ENCODE measurements at regions not wholly inside any gene's neighbourhood (a gene's known extent, or its start where the extent isn't known, plus 50 kb on each side); places are given as distances from the start of the nearest gene placed in this dataset.
"Not testable (repeated sequence)": the region's sequence is repeated elsewhere in the genome, so short reads cannot be mapped to it uniquely, and the experiment has no call there.

DNA sequence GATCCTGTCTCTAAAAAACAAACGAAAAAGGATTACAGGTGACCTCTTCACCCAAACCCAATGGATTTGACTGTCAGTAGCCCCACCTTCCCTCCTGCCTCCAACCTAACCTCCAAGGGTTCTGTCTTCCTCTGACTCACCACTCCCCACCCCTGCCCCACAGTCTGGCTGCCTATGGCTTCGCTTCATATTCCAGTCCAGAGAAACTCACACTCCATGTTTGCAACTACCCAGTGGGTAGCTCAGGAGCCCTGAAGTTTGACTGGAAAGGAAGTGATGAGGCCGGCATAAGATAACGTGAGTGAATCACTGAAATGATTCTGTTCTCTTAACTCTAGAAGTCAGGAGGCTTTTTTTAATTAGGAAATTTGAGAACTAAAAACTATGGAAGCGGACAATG, 303.9 kb downstream of the FOXO1 start:
- DNase-seq (ENCODE audit: low spot score) = no peak

DNA sequence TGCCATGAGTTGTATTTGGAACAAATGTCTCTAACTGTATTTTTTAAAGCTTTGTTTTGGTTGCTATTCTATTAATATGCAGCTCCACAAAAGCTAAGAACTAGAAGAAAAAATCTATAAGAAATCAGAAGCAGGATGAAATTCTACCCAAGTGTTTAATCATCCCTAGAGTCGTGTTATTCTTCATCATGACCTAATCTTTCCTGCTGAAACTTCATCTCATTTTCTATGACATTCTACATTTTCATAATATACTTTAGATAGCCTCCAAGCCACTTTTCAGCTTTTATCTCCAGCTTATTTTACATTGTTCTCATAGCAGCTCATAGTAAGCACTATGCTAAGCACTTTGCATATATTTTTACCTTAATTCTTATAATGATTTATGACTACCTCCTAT, 302.8 kb downstream of the FOXO1 start:
- no peak for DNase-seq (ENCODE audit: low spot score)

DNA sequence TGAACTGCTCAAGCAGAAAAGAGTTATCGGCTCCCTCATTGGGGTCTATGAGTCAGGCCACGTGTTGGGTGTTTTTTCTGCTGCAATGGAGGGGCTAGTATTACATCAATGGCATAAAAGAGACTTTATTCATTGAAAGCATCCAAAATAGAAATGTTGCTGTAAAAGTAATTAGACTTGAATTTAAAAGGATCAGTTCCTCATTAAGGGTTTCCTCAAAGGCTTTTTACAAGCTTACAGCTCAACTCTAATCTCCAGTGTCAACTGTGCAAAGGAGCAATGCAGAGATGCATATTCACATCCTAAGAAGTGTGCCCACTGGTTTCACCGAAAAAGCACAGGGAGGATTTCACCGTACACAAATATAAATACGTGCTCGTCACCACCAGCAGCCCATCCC, 300.3 kb downstream of the FOXO1 start:
- DNase-seq (ENCODE audit: low spot score) = no peak

DNA sequence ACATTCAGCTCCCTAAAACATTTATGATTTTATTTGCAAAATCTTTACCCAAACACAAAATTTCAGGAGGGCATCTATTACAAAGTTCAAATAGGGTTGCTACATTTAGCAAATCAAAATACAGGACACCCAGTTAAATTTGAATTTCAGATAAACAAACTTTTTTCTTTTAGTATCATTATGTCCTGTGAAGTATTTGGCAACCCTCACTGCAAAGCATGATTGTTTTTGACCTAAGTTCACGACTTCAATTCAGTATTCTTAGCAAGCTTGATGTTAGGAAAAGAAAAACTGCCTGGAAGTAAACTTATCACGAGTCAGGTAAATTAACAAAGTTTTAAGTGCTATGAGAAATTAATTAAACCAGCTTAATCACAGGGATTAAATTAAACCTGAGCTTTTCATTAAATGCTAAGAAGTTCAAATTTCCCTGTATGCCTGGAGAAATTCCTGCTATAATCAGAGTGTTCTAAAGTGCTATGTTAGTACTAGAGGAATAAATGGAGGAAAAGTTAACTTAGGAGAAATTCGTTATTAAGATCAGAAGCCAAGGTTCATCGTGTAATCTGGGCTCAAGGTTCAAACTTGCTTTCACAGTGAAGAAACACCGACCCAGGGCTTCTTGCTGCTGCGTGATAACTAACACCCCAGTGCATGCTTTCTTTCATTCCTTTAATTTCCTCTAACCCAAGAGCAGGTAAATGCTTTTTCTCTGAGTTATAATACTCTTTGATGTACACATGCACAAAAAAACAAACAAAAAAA, 298.1 kb downstream of the FOXO1 start:
- DNase-seq (ENCODE audit: low spot score) = no peak

- no peak for DNase-seq (ENCODE audit: low spot score)
Observed at GRCh38 chr13:40370661-40371060, 295.8 kb downstream of the FOXO1 start.

- no peak for DNase-seq (ENCODE audit: low spot score)
Observed at GRCh38 chr13:40371531-40372125, 294.8 kb downstream of the FOXO1 start.

DNA sequence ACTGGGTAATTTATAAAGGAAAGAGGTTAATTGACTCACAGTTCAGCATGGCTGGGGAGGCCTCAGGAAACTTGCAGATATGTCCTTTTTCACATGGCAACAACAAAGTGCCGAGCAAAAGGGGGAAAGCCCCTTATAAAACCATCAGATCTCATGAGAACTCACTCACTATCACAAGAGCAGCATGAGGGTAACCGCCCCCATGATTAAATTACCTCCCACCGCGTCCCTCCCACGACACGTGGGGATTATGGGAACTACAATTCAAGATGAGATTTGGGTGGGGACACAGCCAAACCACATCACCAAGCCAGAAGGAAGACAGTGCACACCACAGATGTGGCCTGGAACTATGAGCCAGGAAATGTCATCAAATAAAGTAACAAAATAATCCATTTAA, 292.8 kb downstream of the FOXO1 start:
- DNase-seq (ENCODE audit: low spot score) = not testable (repeated sequence)

- DNase-seq (ENCODE audit: low spot score) = no peak
Observed at GRCh38 chr13:40375489-40376171, 290.8 kb downstream of the FOXO1 start.

DNA sequence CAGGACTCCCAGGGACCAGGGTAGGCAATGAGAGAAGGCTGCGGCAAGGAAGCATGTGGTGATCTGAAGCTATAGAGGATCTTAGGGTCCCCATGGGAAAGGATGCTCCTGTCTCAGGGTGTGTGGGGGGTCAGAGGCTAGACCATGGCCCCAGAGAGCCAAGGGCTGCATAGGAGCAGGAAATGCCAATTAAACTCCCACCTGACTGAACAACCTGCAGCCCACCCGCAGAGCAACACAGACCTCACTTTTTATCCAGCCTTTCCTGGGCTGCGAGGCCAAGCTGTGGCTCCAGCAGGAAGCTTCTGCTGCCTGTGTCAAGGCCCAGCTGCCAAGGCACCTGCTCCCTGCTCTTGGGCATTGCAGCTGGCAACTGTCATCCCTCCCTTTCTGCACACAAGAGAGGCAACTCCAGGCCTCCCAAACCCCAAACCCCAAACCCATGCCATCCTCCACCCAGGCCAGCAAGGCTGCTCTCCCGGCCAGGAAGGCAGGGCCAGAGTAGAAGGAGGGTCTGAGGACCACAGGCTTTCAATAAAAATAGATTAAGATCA, 290.1 kb downstream of the FOXO1 start:
- DNase-seq (ENCODE audit: low spot score) = no peak

DNA sequence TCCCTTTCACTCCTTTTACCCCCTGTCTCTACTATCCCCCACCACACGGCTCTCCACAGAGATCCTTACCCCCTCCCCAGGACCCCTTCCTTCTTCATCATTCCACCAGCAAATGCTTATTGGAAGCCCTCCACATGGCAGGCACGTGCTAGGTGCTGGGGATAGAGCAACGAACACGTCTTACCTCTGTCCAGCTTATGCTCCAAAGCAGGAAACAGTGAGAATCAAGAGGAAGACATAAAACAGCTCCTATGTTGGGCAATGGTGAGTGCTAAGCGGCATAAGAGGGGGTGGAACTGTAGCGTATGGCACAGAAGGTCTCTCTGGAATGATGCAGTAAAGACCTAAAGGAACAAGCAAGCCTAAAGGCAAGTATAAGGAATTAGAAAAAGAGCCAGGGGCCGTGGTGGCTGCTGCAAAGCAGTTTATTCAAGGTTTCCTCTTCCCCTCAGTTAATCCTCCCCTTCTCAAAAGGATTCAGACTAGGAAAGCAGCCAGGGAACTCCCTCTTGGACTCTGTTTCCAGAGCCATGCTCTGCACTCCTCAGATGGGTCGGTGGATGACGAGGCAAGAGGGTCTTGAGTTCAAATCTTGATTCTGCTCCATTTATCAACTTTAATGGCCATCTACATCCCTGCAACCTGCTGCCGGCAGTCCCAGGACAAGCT, 289.4 kb downstream of the FOXO1 start:
- no peak for DNase-seq (ENCODE audit: low spot score)

DNA sequence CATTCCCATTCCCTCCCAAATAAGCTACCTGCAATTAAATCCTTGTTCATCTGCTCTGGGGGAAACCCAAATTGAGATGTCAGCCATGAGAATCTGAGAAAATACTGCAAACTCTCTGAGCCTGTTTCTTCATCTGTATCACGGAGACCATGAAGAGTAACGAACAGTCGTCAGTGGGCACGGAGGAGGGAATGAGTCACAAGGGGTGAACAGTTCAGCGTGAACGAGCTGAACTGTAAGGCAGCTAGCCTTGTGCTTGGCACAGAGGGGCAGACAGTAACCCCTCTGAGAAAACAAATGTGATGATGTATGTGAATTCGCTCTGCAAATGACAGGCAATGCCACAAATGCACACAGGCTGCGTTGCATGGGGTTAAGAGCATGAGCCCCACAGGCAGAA, 288.7 kb downstream of the FOXO1 start:
- DNase-seq (ENCODE audit: low spot score) = no peak

DNA sequence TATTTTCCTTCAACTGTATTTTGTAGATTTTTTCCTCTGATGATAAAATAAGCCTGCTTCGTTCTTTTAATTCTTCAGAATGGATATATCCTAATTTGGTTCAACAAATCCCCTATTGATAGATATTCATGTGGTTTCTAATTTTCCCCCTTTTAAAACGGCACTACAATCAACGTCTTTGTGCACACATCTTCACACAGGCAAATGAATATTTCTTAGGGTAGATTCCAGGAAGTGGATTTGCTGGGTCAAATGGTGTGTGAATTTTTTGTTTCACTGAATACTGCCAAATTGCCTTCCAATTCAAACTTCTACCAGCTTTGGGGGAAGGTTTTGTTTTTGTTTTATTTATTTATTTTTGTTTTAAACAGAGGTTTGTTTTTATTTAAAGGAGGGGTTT, 287.2 kb downstream of the FOXO1 start:
- DNase-seq (ENCODE audit: low spot score) = no peak

DNA sequence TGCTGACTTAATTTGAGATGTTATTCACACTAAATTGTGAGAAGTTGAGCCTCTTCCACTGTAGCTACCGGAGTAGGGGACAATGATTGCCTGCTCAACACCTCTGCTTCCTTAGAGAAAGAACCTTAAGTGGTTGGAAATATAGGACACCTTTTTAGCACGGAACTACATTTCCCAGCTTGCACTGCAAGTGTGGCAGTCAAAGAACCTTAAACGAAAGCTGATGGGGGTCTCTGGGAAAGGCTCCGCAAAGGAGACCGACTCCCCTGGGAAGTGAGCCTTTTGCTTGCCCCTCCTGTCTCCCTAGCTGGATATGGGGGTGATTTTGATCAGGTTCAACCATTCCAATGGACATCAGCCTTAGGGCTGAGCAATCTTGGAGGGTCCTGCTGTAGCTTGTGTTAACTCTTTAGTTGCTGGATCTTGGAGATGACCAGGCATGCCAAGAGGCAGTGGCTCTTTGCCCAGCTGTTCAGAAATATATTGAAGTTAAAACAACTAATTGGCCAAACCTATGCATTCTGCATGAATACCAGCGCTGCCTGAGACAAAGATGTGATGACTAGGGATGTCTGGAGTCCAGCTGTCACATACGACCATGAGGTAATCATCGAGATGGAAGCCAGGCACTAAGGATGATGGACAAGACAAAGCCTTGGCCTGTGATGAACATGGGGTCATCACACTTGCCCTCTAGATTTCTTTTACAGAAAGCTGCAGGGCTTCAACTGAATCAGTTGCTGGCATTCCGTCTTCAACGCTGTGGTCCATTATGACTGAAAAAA, 286.5 kb downstream of the FOXO1 start:
- no peak for DNase-seq (ENCODE audit: low spot score)

GRCh38 chr13:40381935-40382764, 284.3 kb downstream of the FOXO1 start:
- DNase-seq (ENCODE audit: low spot score) = no peak

- no peak for DNase-seq (ENCODE audit: low spot score)
Observed at GRCh38 chr13:40383132-40383531, 283.3 kb downstream of the FOXO1 start.

DNA sequence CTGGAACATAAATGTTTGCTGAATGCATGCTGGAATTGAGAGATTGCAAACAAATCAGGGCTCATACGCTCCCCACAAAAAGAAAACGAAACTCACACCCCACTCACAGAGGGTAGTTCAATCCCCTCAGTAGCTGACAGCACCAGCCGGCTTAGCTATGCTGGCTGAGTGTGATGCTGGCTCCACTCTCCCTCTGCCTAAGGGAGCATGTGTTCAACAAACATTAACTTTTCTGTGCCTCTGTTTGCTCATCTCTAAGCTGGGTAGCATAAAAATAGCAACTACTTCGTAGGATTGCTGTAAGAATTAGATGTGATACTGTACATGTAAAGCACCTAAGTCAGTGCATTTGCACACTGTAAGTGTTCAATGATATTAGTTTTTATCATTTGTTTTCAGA, 282.6 kb downstream of the FOXO1 start:
- DNase-seq (ENCODE audit: low spot score) = no peak

- DNase-seq (ENCODE audit: low spot score) = no peak
Observed at GRCh38 chr13:40384976-40385857, 281.2 kb downstream of the FOXO1 start.

GRCh38 chr13:40385858-40386180, 280.6 kb downstream of the FOXO1 start:
- no peak for DNase-seq (ENCODE audit: low spot score)

GRCh38 chr13:40386586-40386985, 279.9 kb downstream of the FOXO1 start:
- no peak for DNase-seq (ENCODE audit: low spot score)

- no peak for DNase-seq (ENCODE audit: low spot score)
Observed at GRCh38 chr13:40387775-40388174, 278.7 kb downstream of the FOXO1 start.
